KOPT-K1 (cell line): ENCODE measurements at regions not wholly inside any gene's neighbourhood (a gene's known extent, or its start where the extent isn't known, plus 50 kb on each side); places are given as distances from the start of the nearest gene placed in this dataset.

Experiments used
- H3K27ac ChIP-seq: fragments of 200-600 bp; sonication (generic); 2 replicates; pipeline ENCODE4 v1.5.1; 2016; ENCODE audit warnings: antibody characterized with exemption, mild to moderate bottlenecking, low read depth, low read length; ENCODE audit not compliant: poor library complexity, severe bottlenecking
- H3K36me3 ChIP-seq: fragments of 200-600 bp; sonication (generic); 2 replicates; pipeline ENCODE4 v1.5.1; 2017; ENCODE audit warnings: antibody characterized with exemption, mild to moderate bottlenecking, low read length, moderate library complexity; ENCODE audit not compliant: insufficient read depth
- H3K9me3 ChIP-seq: fragments of 200-600 bp; sonication (generic); 2 replicates; pipeline ENCODE4 v1.5.1; 2017; ENCODE audit warnings: antibody characterized with exemption, low read length, mild to moderate bottlenecking; ENCODE audit not compliant: insufficient read depth, poor library complexity, severe bottlenecking

DNA sequence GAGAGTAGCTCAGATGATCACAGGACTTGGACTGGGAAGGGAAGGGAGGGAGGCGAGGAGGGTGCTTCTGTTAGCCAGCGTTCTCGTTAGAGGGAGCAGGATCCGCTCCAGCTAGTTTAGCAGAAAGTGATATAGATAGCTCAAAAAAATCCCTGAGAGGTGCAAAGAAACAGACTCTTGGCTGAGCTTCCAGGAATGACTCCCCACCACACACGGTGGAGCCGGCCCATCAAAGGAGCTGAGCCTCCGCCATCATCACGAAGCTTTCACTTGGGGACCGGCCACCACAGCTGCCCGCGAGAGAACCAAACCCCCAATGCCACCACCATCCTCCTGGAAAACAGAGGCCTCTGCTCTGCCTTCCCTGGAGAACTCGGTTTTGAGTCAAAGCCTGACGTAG is 124.6 kb upstream of the BCL2L14 start:
- H3K9me3 ChIP-seq = no peaks in the 10 kb centered on the region
- H3K27ac ChIP-seq = peak overlapping the region; percentile 74
- H3K36me3 ChIP-seq = no peaks in the 10 kb centered on the region

GRCh38 chr12:11947213-11947612 is 123.5 kb upstream of the BCL2L14 start:
- Histone ChIP-seq H3K36me3 (no peaks in the 10 kb centered on the region), H3K27ac (peak overlapping the region; percentile 74), H3K9me3 (no peaks in the 10 kb centered on the region)

DNA sequence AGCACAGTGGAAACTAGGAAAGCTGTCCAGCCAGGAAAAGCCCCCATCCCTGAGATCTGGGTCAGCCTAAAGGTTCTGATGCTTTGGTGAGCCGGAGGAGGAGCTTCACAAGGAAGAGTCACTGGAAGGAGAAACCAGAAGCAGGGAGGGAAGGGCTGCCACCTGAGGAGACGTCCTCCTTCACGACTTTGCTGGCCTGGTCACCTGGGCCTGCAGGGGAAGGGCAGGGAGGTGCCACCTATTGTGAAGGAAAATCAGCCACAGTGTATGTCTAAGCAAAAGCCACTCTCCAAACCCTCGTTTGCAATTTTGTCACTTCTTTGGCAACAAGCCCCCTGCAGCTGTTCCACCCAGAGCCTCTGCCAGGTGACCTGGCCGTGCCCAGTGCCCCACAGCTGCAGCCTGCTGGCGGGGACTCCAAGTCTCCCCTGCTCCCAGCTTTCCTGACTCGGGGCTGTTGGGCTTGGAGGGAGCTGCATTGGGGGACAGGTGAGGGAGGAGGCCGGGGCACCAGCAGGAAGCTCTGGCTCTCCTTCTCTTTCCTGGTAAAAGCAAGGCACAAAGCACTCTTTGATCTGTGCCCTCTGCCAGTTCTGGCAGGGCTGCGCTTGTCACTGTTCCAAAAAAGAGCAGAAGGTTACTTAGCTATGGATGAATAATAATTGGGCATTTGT is 120.9 kb upstream of the BCL2L14 start:
- peak overlapping the region; percentile 39 for H3K27ac ChIP-seq
- no peaks in the 10 kb centered on the region for H3K9me3 ChIP-seq

GRCh38 chr12:11951209-11951608 is 119.5 kb upstream of the BCL2L14 start:
- Histone ChIP-seq H3K27ac (no peak overlapping the region), H3K9me3 (no peaks in the 10 kb centered on the region), H3K36me3 (no peaks in the 10 kb centered on the region)

More for the DNA sequence above, 120.9 kb upstream of the BCL2L14 start:
- no peaks in the 10 kb centered on the region for H3K36me3 ChIP-seq

DNA sequence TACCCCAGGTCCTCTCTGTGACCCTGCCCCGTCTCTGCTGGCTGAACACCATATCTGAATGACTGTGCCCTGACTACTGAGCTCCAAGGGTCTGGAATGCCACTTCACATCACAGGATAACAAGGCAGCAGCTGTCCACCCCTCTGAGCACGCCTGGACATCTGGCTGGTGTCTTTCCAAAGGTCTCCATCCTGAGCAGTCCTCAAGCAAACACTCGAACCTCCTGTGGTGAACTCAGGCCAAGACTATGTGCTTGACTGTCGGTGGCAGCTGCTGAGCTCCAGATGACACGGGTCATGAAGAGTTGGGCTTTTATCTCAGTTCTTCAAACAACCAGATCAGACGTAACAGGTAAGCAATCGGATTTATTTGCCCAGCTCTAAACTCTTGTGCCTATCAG is 117.2 kb upstream of the BCL2L14 start:
- Histone ChIP-seq H3K9me3 (no peaks in the 10 kb centered on the region), H3K36me3 (no peaks in the 10 kb centered on the region), H3K27ac (peak overlapping the region; percentile 52)

- peak overlapping the region; percentile 52 for H3K27ac ChIP-seq
These were observed 116.6 kb upstream of the BCL2L14 start for GRCh38 chr12:11954181-11954580.

DNA sequence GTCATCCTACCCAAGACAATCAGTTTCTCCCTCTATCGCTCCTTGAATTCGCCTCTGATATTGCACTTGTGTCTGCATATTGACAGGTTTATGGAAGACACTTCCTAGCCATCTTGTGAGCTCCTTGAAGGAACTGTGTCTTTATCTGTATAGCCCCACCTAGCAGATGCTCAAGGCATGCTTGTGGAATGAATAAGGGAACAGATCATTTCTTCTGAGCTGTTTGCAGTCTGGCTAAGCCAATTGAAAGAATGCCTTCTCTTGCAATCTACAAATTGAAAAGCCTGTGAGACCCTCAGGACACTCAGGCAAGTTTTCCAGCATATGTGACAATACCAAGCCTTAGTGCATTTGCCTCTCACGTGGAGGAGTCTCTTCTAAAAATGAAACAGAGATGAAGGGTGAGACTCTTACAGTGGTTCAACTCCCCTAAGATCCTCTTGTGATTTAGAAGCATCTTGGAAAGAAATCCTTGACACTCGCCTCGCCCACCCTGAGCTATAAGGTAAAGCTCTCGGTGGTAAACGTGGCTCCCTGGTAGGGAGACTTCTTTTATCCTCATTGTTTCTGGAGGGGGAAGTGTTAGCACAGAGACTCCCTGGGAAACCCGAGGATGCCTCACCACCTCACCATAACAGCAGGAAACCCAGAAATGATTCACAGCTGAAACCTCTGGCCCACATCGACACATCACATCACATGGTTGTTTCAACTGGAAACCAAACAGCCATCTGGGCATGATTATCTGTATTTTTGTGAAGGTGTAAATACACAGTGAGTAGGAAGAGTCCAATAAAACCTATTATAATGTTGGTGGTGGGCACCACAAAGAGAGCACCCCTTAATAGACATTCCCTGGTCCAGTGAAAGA is 112.3 kb upstream of the BCL2L14 start:
- Histone ChIP-seq H3K36me3 (no peaks in the 10 kb centered on the region), H3K9me3 (no peaks in the 10 kb centered on the region), H3K27ac (peak overlapping the region; percentile 46)

More at GRCh38 chr12:11954181-11954580, 116.6 kb upstream of the BCL2L14 start:
- no peaks in the 10 kb centered on the region for H3K9me3 ChIP-seq
- no peaks in the 10 kb centered on the region for H3K36me3 ChIP-seq

- Histone ChIP-seq H3K27ac (peak overlapping the region; percentile 46), H3K36me3 (no peaks in the 10 kb centered on the region)
These were observed 111.5 kb upstream of the BCL2L14 start for GRCh38 chr12:11959117-11959823.

DNA sequence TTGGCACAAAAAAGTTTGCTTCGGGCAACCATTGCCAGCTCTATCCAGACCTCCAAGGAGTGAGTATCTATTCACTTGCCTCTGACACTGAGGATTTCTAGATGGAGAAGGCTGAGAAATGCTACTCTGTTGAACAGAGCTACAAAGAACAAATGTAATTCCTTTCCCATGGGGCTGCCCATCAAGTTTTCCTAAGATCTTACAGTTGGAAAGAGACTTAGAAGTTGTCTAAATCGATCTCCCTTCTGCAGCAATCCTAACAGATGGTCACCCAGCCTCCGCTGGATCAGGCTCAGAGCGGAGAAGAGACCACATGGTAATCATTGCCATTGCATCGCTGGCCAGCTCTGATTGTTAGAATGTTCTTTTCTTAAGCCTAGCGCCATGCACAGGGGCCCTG is 110.1 kb upstream of the BCL2L14 start:
- Histone ChIP-seq H3K9me3 (no peaks in the 10 kb centered on the region), H3K27ac (no peak overlapping the region), H3K36me3 (no peaks in the 10 kb centered on the region)

More at GRCh38 chr12:11959117-11959823, 111.5 kb upstream of the BCL2L14 start:
- H3K9me3 ChIP-seq = no peaks in the 10 kb centered on the region

GRCh38 chr12:11961686-11962085 is 109.1 kb upstream of the BCL2L14 start:
- Histone ChIP-seq H3K27ac (no peak overlapping the region), H3K36me3 (no peaks in the 10 kb centered on the region), H3K9me3 (no peaks in the 10 kb centered on the region)

- no peak overlapping the region for H3K27ac ChIP-seq
- no peaks in the 10 kb centered on the region for H3K36me3 ChIP-seq
- no peaks in the 10 kb centered on the region for H3K9me3 ChIP-seq
These were observed 107.9 kb upstream of the BCL2L14 start for GRCh38 chr12:11962860-11963259.

GRCh38 chr12:11963841-11964471 is 106.8 kb upstream of the BCL2L14 start:
- Histone ChIP-seq H3K9me3 (no peaks in the 10 kb centered on the region), H3K36me3 (no peaks in the 10 kb centered on the region), H3K27ac (no peak overlapping the region)

DNA sequence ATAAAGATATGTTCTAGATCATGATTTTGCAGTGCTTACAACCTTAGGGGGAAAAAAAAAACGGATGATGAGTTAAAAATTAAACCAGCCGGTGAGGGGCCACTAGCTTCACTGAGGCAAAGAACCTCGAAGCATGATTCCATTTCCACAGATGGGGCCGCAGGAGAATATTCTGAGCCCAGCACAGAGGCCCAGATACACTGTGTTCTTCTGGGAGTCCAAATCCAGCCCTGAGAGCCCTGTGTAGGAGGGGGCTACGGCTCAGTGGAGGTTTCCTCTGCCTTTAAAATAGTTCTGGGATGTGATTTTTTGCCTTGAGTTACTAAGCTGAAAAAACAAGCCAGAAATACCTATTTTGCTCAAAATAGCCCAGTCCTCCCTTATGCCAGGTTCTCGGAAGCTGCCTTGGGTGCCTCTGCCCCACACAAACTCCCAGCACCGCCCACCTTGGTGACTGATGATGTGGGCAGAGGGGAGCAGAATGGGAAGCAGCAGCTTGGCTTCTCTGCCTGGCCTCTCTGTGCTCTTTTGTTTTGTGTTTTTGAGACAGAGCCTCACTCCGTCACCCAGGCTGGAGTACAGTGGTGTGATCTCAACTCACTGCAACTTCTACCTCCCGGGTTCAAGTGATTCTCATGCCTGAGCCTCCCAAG is 105.4 kb upstream of the BCL2L14 start:
- no peaks in the 10 kb centered on the region for H3K36me3 ChIP-seq
- H3K27ac ChIP-seq = no peak overlapping the region
- H3K9me3 ChIP-seq = no peaks in the 10 kb centered on the region

DNA sequence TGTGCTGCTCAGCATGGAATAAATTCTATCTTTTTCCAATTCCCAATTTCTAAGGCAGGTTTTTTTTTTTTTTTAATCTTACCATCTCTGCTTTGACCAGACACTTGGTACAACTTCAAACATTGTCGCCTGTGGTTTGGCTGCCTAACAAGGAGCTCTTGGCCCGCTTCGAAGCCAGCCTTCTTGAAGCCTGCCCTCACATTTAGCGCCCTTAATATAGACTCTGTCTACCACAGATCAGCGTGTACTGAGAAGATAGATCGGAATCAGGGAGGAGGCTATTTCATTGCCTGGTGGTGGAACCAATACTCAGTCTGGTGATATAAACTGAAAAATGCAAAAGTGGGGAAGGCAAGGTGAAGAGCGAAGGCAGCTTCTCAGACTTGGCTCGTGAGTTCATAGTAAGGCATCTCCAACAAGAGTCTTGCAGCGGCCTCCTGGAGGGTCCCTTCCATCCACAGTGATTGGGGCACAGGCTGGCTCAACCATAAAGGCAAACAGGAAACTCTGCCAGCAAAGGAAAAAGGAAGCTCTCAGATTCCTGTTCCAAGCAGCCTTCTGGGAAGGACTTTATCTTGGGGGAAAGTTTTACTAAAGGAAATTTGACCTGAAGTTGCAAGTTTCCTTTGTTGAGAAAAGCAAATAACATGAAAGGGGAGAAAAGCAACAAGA is 103.2 kb upstream of the BCL2L14 start:
- Histone ChIP-seq H3K36me3 (no peaks in the 10 kb centered on the region), H3K9me3 (no peaks in the 10 kb centered on the region)

More for the DNA sequence above, 103.2 kb upstream of the BCL2L14 start:
- H3K27ac ChIP-seq = no peak overlapping the region
